HCT116 (cell line): ENCODE measurements at regions not wholly inside any gene's neighbourhood (a gene's known extent, or its start where the extent isn't known, plus 50 kb on each side); places are given as distances from the start of the nearest gene placed in this dataset.

ENCODE experiments used
- ATAC-seq: fragments of 200-7000 bp; cut with Tn5 transposase; 2 replicates; pipeline ENCODE4 v1.9.1; 2020; ENCODE audit warnings: mild to moderate bottlenecking, moderate library complexity
- BruUV-seq: library from RNA; stranded (reverse); fragments of 400-500 nt; replicated peaks from 2 replicates; lab custom pipeline; 2021; lab: Mats Ljungman, UMichigan
- CTCF ChIA-PET: fragments of 300-600 bp; sonication (Branson Sonifier 250); formaldehyde crosslinking; loops from one replicate; lab custom pipeline; 2021; ENCODE audit warnings: antibody characterized with exemption; lab: Charles Lee
- POLR2A ChIA-PET: fragments of 300-600, 350-600 bp; sonication (Branson Sonifier 250); formaldehyde crosslinking; loops from one replicate; lab custom pipeline; 2021; ENCODE audit warnings: antibody characterized with exemption; lab: Charles Lee
- RAD21 ChIA-PET, 2 experiments: fragments of 300-600 bp; sonication (Branson Sonifier 250); formaldehyde crosslinking; loops; one replicate each; lab custom pipeline; 2023; ENCODE audit warnings: low total read pairs in 2 of 2; ENCODE audit not compliant: uncharacterized antibody in 2 of 2, unreplicated experiment in 2 of 2, low non-redundant PET in 1 of 2; lab: Charles Lee
- DNase-seq: peaks from one replicate; pipeline ENCODE4 v3.0.0-alpha.2; 2010; ENCODE audit warnings: low read depth, low spot score
- H2AFZ ChIP-seq: fragments of 200-600 bp; shearing (Covaris generic), sonication (generic); 2 replicates; pipeline ENCODE4 v1.6.1; 2017; ENCODE audit warnings: low read depth, mixed run types, mixed read lengths, antibody characterized with exemption, low read length; ENCODE audit not compliant: poor library complexity, severe bottlenecking
- H3K27ac ChIP-seq: 2 replicates; pipeline ENCODE4 v1.5.1; 2012; ENCODE audit warnings: low read depth, low read length
- H3K27me3 ChIP-seq: fragments of 200-600 bp; sonication (generic); 2 replicates; pipeline ENCODE4 v1.6.1; 2016; ENCODE audit warnings: mixed run types, low read length, mixed read lengths; ENCODE audit not compliant: insufficient read depth
- H3K36me3 ChIP-seq, 2 experiments: fragments of 200-500 bp in 1 of 2; fragments of 200-600 bp in 1 of 2; sonication (Bioruptor generic) in 1 of 2; sonication (generic) in 1 of 2; 2 replicates each; pipeline versions ENCODE4 v1.5.1 to v1.6.1; 2014 to 2016; ENCODE audit warnings: low read length in 2 of 2, inconsistent platforms in 1 of 2, mixed read lengths in 1 of 2, mixed run types in 1 of 2; ENCODE audit not compliant: insufficient read depth in 2 of 2, control insufficient read depth in 1 of 2
- H3K4me1 ChIP-seq, 2 experiments: fragments of 200-600 bp in 1 of 2; sonication (generic) in 1 of 2; 2 replicates each; pipeline versions ENCODE4 v1.5.1 to v1.6.1; 2012 to 2017; ENCODE audit warnings: low read length in 2 of 2, inconsistent platforms in 1 of 2, mild to moderate bottlenecking in 1 of 2, mixed read lengths in 1 of 2, mixed run types in 1 of 2, moderate library complexity in 1 of 2; ENCODE audit not compliant: insufficient read depth in 2 of 2, control insufficient read depth in 1 of 2
- H3K4me2 ChIP-seq: fragments of 200-600 bp; sonication (generic); 2 replicates; pipeline ENCODE4 v1.6.1; 2017; ENCODE audit warnings: mixed run types, low read length, mixed read lengths
- H3K4me3 ChIP-seq, 2 experiments: fragments of 200-600 bp in 1 of 2; sonication (generic) in 1 of 2; replicated peaks in 1 of 2; 2 replicates each; pipeline ENCODE4 v1.5.1; 2011 to 2016; ENCODE audit warnings: low read length in 2 of 2, control low read depth in 1 of 2, low read depth in 1 of 2, mild to moderate bottlenecking in 1 of 2, mixed read lengths in 1 of 2, mixed run types in 1 of 2
- H3K79me2 ChIP-seq: fragments of 200-600 bp; sonication (generic); 2 replicates; pipeline ENCODE4 v1.6.1; 2017; ENCODE audit warnings: mild to moderate bottlenecking, mixed run types, low read length, moderate library complexity, mixed read lengths; ENCODE audit not compliant: insufficient read depth
- H3K9ac ChIP-seq: fragments of 200-600 bp; sonication (generic); 2 replicates; pipeline ENCODE4 v1.6.1; 2016; ENCODE audit warnings: low read length, mixed read lengths
- H3K9me2 ChIP-seq: fragments of 200-600 bp; sonication (generic), shearing (Covaris generic); 2 replicates; pipeline ENCODE4 v1.6.1; 2017; ENCODE audit warnings: mixed run types, mild to moderate bottlenecking, moderate library complexity; ENCODE audit not compliant: insufficient read depth
- H3K9me3 ChIP-seq, 2 experiments: fragments of 200-500 bp in 1 of 2; fragments of 200-600 bp in 1 of 2; sonication (Bioruptor generic) in 1 of 2; sonication (generic) in 1 of 2; 2 replicates each; pipeline ENCODE4 v1.6.1; 2014 to 2017; ENCODE audit warnings: low read length in 2 of 2, mixed read lengths in 2 of 2, inconsistent platforms in 1 of 2, low read depth in 1 of 2, mild to moderate bottlenecking in 1 of 2, mixed run types in 1 of 2, moderate library complexity in 1 of 2; ENCODE audit not compliant: control insufficient read depth in 1 of 2, insufficient read depth in 1 of 2
- H4K20me1 ChIP-seq: fragments of 200-600 bp; sonication (generic), shearing (Covaris generic); 2 replicates; pipeline ENCODE4 v1.6.1; 2017; ENCODE audit warnings: mixed run types, mild to moderate bottlenecking, moderate library complexity; ENCODE audit not compliant: insufficient read depth
- CEBPB ChIP-seq: IDR thresholded peaks from 2 replicates; pipeline ENCODE4 v1.6.1; 2012; ENCODE audit warnings: low read depth
- CTCF ChIP-seq, 3 experiments: fragments of 200-600 bp in 1 of 3; sonication (generic) in 1 of 3; IDR thresholded peaks in 2 of 3; conservative IDR thresholded peaks in 1 of 3; 2 replicates each; pipeline ENCODE4 v1.5.1; 2012 to 2017; ENCODE audit warnings: low read depth in 2 of 3, low read length in 2 of 3, antibody characterized with exemption in 1 of 3, borderline replicate concordance in 1 of 3, control low read depth in 1 of 3, mild to moderate bottlenecking in 1 of 3, mixed read lengths in 1 of 3, mixed run types in 1 of 3, moderate library complexity in 1 of 3; ENCODE audit not compliant: insufficient read depth in 1 of 3
- EGR1 ChIP-seq: IDR thresholded peaks from 2 replicates; pipeline ENCODE4 v1.6.1; 2012; ENCODE audit warnings: low read depth
- EZH2 ChIP-seq: fragments of 200-600 bp; sonication (generic); IDR thresholded peaks from 2 replicates; pipeline ENCODE4 v1.6.1; 2017; ENCODE audit warnings: antibody characterized with exemption, mixed run types
- EZH2phosphoT487 ChIP-seq: fragments of 200-600 bp; IDR thresholded peaks from 2 replicates; pipeline ENCODE4 v1.6.1; 2018; ENCODE audit warnings: antibody characterized with exemption, borderline replicate concordance
- FOSL1 ChIP-seq: IDR thresholded peaks from 2 replicates; pipeline ENCODE4 v1.6.1; 2012; ENCODE audit warnings: low read depth
- JUND ChIP-seq: IDR thresholded peaks from 2 replicates; pipeline ENCODE4 v1.6.1; 2012
- POLR2A ChIP-seq: IDR thresholded peaks from 2 replicates; pipeline ENCODE4 v1.7.0; 2011; ENCODE audit warnings: borderline replicate concordance; ENCODE audit not compliant: insufficient read depth, insufficient read length; ENCODE audit errors: extremely low read depth
- POLR2AphosphoS5 ChIP-seq: IDR thresholded peaks from 2 replicates; pipeline ENCODE4 v1.6.1; 2011; ENCODE audit warnings: mild to moderate bottlenecking, low read depth, low read length, moderate library complexity
- SP1 ChIP-seq: IDR thresholded peaks from 2 replicates; pipeline ENCODE4 v1.6.1; 2012; ENCODE audit warnings: low read depth
- TCF7L2 ChIP-seq: IDR thresholded peaks from 2 replicates; pipeline ENCODE4 v1.7.0; 2011; ENCODE audit warnings: borderline replicate concordance, inconsistent platforms; ENCODE audit not compliant: insufficient read depth, insufficient read length; ENCODE audit errors: extremely low read depth
- ZNF274 ChIP-seq: fragments of 200-500 bp; sonication (Bioruptor generic); IDR thresholded peaks from 2 replicates; pipeline ENCODE4 v1.6.1; 2014; ENCODE audit warnings: mild to moderate bottlenecking, low read depth, low read length, inconsistent platforms
- intact Hi-C: fragments of 100-400 bp; cut with micrococcal nuclease; formaldehyde crosslinking; loops from 2 replicates; pipeline ENCODE4 v1.10.0; 2022
- TF ChIP-seq, protein P1 (sequence below): IDR thresholded peaks from 2 replicates; pipeline ENCODE4 v1.6.1; 2012; ENCODE audit warnings: low read depth
- TF ChIP-seq, protein P2 (sequence below): IDR thresholded peaks from 2 replicates; pipeline ENCODE4 v1.6.1; 2011; ENCODE audit warnings: mild to moderate bottlenecking, low read length, moderate library complexity; ENCODE audit not compliant: insufficient replicate concordance; ENCODE audit errors: extremely low read depth

- no TSS peak for BruUV-seq
- H3K27ac ChIP-seq = no peak overlapping the region
- H3K4me2 ChIP-seq = no peak overlapping the region
- no peaks in the 10 kb centered on the region for H4K20me1 ChIP-seq
- H3K4me1 ChIP-seq = no peaks in the 10 kb centered on the region
- no peaks in the 10 kb centered on the region for H3K27me3 ChIP-seq
- no peaks in the 10 kb centered on the region for H3K79me2 ChIP-seq
- TF ChIP-seq EZH2phosphoT487 = no peak
- TF ChIP-seq CEBPB = no peak
- no peak for TF ChIP-seq POLR2AphosphoS5
- TF ChIP-seq FOSL1 = no peak
- no peak for TF ChIP-seq CTCF (IDR thresholded peaks at IDR 0.05 in 2 of 3, conservative IDR thresholded peaks at IDR 0.05 in 1 of 3; ENCODE audit: borderline replicate concordance in 1 of 3, insufficient read depth in 1 of 3, low read depth in 2 of 3, low read length in 2 of 3)
- TF ChIP-seq JUND = no peak
- TF ChIP-seq EZH2 = no peak
- TF ChIP-seq, protein P1, sequence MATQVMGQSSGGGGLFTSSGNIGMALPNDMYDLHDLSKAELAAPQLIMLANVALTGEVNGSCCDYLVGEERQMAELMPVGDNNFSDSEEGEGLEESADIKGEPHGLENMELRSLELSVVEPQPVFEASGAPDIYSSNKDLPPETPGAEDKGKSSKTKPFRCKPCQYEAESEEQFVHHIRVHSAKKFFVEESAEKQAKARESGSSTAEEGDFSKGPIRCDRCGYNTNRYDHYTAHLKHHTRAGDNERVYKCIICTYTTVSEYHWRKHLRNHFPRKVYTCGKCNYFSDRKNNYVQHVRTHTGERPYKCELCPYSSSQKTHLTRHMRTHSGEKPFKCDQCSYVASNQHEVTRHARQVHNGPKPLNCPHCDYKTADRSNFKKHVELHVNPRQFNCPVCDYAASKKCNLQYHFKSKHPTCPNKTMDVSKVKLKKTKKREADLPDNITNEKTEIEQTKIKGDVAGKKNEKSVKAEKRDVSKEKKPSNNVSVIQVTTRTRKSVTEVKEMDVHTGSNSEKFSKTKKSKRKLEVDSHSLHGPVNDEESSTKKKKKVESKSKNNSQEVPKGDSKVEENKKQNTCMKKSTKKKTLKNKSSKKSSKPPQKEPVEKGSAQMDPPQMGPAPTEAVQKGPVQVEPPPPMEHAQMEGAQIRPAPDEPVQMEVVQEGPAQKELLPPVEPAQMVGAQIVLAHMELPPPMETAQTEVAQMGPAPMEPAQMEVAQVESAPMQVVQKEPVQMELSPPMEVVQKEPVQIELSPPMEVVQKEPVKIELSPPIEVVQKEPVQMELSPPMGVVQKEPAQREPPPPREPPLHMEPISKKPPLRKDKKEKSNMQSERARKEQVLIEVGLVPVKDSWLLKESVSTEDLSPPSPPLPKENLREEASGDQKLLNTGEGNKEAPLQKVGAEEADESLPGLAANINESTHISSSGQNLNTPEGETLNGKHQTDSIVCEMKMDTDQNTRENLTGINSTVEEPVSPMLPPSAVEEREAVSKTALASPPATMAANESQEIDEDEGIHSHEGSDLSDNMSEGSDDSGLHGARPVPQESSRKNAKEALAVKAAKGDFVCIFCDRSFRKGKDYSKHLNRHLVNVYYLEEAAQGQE = no peak
- no peak for TF ChIP-seq SP1
- TF ChIP-seq TCF7L2 = no peak
- TF ChIP-seq ZNF274 = no peak
- no peak for TF ChIP-seq EGR1
- TF ChIP-seq POLR2A = no peak
- TF ChIP-seq, protein P2, sequence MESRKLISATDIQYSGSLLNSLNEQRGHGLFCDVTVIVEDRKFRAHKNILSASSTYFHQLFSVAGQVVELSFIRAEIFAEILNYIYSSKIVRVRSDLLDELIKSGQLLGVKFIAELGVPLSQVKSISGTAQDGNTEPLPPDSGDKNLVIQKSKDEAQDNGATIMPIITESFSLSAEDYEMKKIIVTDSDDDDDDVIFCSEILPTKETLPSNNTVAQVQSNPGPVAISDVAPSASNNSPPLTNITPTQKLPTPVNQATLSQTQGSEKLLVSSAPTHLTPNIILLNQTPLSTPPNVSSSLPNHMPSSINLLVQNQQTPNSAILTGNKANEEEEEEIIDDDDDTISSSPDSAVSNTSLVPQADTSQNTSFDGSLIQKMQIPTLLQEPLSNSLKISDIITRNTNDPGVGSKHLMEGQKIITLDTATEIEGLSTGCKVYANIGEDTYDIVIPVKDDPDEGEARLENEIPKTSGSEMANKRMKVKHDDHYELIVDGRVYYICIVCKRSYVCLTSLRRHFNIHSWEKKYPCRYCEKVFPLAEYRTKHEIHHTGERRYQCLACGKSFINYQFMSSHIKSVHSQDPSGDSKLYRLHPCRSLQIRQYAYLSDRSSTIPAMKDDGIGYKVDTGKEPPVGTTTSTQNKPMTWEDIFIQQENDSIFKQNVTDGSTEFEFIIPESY = no peak
- no peak overlapping the region for H2AFZ ChIP-seq
- peaks cover 7 to 10% of the 10 kb centered on the region in 2 experiments; a peak in 2 of 4 replicates for H3K9me3 ChIP-seq
- ChIA-PET RAD21 (no interaction called here), CTCF (no interaction called here), POLR2A (no interaction called here)
- ATAC-seq = no peak
- H3K9ac ChIP-seq = no peak overlapping the region
- no peak overlapping the region for H3K4me3 ChIP-seq
- no peak for DNase-seq
- H3K9me2 ChIP-seq = no peaks in the 10 kb centered on the region
- no peaks in the 10 kb centered on the region for H3K36me3 ChIP-seq
- intact Hi-C loops = no loop called here
These were observed 323.7 kb upstream of the ZP4 start for GRCh38 chr1:238214449-238214848.
